Stimulated activated CD4-positive, alpha-beta T cell treated with anti-CD3 and anti-CD28 coated beads, Interleukin-2, amount 100 ng/mL, for 24 hours (primary cell): ENCODE measurements at regions not wholly inside any gene's neighbourhood (a gene's known extent, or its start where the extent isn't known, plus 50 kb on each side); places are given as distances from the start of the nearest gene placed in this dataset.

Experiments
- DNase-seq, 2 donors: peaks; one replicate each; pipeline ENCODE4 v3.0.0-alpha.2; 2020

DNA sequence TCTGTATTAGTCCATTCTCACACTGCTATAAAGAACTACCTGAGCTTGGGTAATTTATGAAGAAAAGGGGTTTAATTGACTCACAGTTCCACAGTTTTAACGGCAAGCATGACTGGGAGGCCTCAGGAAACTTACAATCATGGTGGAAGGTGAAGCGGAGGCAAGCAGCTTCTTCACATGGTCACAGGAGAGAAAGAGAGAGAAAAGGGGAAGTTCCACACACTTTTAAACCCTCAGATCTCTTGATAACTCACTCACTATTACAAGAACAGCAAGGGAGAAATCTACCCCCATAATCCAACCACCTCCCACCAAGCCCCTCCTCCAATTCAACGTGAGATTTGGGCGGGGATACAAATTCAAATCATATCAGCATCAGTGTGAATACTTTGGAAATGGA, 133.4 kb upstream of the SLC30A5 start:
- DNase-seq, result no peak

DNA sequence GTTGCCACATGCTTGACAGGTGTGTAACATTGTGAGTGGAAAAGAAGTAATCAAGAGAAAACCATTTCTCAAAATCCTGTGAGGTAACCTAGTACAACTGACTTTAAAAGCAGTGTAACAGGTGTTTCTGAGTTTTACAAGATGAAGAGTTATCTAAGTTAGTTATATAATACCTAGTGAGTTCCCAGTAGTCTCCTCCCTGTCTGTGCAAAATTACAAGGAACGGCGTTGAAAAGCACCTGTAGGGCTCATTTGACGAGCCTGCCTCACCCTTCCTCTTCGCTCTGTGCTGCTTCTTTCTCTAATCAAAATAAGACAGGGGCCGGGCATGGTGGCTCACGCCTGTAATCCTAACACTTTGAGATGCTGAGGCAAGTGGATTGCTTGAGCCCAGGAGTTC, 132.9 kb upstream of the SLC30A5 start:
- DNase-seq, result no peak

DNA sequence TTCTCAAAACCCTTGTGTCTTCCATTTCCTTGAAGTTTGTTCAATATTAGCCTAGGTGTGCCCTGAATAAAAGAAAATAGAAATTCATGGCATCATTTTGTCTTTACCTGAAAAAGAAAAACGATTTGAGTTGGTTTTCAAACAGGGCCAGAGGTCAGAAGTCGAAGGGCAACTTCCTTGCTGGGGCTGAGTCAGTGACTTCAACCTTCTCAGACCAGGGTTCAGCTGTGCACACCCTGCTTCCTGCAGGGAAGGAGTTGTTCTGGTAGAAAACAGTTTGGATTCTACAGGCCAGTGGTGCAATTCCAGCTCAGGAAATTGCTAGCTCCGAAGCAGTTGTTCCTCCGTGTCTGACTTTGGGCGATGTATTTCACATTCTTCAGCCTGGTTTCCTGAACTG, 132.1 kb upstream of the SLC30A5 start:
- DNase-seq, result no peak

DNA sequence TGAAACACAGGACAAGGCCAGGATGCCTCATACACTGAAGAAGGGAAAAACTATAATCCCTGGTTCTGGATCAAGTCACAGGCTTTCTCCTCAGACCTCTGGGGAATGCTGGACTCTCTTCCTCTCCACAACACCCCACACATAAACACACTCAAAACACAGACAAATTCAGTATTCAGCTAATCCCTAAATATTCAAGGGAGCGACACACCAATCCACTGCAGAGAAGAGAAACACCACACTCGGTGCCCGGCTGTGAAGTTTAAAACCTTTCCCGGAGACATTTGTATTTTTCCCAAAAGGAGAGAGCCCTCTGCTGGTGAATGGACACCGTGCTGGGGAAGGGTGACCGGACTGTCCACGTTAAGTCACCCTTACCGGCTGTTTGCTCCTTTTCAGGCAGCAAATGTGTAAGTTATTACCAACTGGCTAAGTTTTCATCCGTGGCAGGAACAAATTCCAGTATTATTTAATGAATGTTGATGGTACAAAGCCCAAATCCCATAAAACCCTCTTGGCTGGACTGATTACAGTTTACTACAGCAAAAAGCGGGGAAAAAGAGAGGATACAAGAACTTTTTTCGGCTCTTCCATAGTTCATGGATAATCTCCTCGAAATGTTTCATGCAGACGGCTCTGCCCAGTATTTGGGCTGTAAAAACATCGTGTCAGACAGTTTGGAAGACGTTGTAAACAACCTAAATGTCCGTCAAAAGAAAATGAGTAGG, 130.9 kb upstream of the SLC30A5 start:
- DNase-seq, result peak in 1 of 2 donors; percentile 18

DNA sequence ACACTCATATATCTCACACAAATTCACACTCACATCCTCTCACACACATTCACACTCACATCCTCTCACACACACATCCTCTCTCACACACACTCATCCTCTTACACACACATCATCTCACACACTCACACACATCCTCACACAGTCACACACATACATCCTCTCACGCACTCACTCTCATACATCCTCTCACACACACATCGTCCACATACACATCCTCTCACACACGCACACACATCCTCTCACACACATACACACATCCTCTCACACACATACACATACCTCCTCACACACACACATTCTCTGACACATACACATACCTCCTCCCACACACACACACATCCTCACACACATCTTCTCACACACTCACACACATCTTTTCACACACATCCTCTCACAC, 129.1 kb upstream of the SLC30A5 start:
- DNase-seq, result no peak

DNA sequence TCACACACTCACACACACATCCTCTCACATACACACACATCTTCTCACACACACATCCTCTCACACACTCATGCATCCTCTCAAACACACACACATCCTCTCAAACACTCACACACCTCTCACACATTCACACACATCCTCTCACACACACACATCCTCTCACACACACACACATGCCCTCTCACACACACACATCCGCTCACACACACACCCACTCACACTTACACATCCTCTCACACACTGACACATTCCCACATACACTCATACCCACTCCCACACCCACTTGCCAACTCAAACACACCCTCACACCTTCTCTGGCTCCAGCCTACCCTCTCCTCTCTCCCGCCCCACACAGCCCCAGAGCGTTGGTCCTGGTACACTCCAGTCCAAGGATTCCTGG, 127.9 kb upstream of the SLC30A5 start:
- DNase-seq, result no peak

DNA sequence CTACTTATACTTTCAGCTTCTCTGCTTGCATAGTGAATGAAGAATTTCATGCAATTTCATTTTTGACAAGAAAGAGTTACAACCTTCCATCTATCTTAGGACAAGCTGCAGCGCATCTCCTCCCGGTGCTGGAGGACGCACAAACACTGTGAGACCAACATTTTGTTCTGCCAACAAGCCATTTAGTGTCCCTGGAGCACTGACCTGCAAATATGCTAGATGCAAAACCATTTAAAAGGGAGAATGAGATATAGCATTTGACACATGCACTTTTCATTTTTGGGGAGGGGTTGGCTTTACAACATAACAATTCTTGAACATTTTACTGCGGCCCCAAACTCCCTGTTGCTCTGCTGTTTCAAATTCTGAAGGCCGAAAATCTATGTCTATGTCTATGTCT, 127.2 kb upstream of the SLC30A5 start:
- no peak for DNase-seq

DNA sequence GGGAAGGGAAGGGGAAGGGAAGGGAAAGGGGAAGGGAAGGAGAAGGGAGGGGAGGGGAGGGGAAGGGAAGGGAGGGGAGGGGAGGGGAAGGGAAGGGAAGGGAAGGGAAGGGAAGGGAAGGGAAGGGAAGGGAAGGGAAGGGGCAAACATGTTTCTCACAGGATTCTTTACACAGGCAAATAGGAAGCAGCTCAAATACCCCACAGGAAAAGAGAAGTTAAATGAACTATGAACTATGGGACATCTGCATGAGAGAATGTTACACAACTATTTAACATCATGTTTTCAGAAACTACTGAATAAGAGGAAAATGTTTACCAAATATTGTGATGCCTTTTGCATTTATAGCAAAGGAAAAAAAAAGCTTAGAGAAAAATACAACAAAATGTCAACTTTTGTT, 125.4 kb upstream of the SLC30A5 start:
- DNase-seq, result no peak

DNA sequence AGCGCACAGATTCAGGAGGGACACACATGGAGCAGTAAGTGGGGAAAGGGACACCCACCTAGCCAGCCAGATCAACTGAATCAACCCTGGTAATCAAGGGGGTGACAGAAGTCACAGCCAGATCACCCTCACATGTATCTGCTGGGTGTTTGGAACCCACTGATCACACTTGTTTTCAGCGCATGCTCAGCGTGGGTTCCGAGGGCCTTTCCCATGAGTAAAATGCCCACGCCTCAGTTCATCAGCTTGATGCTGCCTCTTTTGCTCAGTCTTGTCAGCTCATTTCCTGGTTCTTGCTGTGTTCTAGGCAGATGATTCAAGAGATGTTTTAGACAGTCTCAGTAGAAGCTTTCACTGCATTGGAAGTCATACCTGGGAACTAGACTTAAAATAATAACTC, 123.2 kb upstream of the SLC30A5 start:
- DNase-seq, result no peak

DNA sequence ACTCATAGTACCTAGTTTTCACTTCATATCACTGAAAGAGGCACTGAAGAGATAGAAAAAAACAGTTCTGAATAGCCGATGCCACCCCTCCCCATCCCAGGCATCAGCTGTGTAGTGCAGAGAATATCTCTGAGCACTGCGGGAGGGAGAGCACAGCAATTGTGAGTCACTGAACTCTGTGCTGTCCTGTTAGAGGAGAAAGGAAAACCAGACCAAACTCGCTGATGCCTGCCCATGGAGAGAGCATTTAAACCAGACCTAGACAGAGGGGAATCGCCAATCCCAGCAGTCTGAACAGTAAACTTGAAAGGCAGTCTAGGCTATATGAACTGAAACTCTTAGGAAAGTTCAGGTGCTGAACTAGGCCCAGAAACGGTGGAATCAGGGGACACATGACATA, 120.1 kb upstream of the SLC30A5 start:
- DNase-seq, result no peak

DNA sequence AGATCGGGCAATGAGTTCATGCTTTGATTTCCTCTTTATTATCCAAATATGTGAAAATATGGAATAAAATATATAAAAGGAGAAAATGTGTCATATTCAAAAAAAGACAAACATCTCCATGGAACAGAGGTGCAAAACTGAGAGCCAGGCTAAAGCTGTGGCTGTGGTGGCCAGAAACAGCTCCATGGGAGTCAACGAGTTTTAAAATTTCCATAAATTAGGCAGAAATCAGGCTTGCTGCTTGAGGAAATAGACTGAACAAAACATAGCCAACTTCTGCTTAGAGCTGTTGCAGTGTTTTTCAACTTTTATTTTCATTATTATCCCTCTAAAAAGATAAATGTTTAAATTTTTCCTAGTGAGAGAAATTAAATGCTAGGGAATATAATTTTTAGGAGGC, 110.8 kb upstream of the SLC30A5 start:
- DNase-seq, result no peak

DNA sequence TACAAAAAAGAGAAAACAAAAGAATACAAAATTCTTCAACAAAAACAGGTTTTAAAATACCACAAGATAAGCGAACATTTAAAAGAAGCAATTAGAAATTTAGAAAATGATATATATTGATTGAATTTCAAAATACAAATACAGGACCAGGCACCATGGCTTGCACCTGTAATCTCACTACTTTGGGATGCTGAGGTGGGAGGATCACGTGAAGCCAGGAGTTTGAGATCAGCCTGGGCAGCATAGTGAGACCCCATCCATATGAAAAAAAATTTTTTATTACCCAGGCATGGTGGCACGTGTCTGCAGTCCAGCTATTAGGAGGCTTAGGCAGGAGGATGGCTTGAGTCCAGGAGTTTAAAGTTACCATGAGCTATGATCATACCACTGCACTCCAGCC, 109.9 kb upstream of the SLC30A5 start:
- DNase-seq, result no peak

DNA sequence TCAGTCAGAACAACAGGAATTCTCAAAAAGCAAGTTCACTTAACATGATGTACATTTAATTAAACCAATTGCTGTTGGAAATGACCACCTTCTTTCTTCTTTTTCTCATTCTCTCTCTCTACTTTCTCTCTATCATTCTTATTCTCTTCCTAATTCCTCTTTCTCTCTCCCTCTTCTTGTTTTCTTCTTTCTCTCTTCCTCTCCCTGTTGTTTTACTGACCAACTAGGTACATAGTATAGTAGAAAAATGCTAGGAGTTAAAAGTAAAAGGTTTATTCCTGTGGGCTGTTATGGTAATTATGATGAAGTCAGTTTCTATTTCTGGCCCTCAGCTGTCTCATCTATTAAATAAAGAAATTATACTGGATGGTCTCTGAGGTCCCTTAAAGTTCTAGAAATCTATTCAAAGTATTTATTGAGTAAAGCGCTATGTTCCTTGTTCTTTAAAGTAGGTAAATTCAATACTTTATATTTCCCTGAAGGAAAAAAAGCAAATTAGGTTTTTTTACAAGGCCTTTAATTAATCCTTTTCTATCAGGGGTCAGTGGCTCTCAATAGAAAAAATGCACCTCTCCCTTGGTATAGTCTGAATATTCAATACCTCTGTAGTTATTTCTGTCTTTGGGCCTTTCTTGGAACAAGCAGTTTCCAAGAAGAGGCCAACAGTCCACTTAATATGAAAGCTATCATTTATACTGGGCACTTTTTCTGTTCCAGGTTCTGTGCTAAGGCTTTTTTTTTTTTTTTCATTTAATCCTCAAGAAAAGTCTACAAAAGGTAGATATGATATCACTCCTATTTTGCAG, 102.3 kb upstream of the SLC30A5 start:
- DNase-seq, result no peak

DNA sequence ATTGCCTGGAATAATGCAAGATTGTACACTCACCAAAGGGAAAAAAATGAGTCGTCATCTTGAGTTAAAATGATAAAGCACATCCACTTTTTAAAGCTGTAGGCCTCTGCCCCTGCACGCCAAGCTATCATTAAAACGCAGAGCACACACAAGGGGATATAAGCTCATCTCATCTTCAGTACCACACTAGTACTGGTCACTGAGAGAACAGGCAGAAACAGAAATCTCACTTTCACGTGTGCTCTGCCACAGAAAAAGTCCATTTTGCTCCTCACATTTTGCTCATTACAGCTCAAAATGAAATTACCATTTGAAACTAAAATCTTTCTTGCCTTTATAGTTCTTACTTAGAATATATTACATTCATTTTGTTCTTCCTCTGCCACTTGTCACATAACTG, 99.2 kb upstream of the SLC30A5 start:
- no peak for DNase-seq

DNA sequence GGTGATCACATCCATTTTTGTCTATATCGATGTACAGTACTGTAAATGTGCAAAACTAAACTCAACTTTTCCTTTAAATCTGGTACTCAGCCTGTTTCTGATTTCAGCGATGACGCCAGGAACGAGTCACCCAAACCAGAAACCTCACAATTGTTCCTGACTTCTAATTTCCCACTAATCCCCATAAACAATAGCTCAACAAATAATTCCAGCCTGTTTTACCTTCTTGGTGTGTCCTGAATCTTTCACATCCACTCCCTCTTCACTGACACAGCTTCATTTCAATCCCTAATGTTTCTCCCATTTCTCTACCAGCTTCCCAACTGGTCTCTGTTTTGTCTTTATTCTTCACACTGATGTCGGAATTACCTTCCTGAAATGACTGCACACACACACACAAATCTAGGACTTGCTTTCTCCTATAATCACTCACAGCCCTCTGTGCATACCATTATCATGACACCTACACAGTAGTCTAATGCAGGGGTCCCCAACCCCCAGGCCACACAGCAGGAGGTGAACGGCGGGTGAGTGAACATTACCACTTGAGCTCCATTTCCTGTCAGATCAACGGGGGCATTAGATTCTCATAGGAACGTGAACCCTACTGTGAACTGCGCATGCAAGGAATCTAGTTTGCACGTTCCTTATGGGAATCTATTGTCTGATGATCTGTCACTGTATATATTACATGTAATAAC, 97.8 kb upstream of the SLC30A5 start:
- DNase-seq, result no peak

DNA sequence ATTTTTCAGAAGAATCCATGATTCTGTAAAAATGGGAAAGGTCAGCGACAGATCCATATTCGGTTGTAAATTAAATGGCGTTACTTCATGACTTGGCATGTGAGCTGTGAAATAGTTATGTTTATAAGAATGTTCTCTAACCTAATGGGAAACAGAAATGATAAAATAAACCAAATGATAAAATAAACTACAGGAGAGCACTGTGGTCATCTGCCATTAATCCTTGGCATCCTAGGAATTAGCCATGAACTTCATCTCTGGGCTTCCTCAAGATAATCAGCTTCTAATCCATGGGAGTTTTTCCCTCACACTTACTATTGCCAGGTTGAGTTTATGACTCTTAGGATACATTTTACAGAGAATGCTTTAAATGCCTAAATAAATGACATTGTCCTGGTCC, 94.6 kb upstream of the SLC30A5 start:
- DNase-seq, result no peak

DNA sequence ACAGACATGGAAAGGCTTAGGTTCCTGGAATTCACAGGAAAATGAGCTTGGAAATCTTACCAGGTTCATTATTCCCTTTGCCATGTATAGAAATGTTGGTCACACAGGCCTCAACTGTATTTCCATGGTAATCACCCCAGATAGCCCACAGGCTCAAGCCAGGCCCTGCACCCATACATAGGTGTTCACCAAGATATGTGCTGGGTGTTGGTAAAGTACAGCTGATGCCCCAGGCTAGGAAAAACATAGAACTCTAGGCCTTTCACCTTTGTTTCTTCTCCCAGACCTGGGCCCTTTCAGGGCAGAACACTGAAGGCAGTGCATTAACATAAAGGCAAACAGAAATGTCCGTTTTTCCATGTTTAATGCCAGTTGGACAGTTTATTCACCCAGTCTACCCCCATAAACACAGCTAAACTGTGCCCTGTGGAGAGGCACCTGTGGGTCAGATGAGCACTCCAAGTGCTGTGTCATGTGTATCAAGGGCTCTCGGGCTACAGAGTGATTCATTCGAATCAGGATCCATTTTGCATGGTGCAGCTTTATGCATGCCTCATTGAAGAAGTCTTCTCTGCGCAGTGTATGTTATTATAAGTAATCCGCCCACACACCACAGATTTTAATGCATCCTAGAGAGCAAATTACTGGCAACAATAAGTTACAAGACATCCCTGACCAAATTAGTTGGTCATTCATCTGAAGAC, 93.4 kb upstream of the SLC30A5 start:
- no peak for DNase-seq

DNA sequence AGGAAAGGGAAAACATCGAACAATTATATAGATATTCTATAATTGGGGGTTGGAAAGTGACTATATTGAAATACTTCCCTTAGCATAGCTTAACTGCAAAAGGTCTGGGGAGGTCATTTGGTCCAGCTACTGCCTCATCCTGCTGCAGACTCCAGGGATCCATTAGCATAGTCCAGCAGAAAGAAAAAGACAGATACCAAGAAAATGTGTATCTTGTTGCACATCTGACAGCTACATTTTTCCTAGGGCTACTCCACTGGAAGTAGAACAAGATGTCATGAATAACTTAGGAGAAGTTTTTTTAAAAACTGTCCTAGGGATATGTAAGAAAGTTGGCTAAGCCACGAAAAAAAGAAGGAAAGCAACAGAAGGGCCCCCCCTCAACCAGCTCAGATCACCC, 92.9 kb upstream of the SLC30A5 start:
- no peak for DNase-seq

DNA sequence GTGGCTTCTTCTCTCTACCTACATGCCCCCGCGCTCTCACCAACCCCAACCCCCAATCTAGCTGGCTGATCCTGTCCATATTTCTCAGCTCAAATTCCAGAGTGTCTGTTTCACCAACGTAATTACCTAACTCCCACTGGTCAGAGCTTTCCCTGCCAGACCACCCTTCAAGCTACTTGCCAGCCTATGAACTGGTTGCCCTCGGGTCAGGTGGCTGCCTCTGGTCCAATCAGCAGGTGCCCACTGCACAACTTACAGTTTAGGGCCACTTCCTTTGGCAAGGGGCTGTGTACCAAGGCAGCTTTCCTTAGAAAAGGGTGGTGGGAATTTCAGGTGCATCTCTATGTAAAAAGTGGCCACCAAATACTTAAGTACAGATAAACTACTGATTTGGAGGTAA, 92.2 kb upstream of the SLC30A5 start:
- DNase-seq, result no peak

DNA sequence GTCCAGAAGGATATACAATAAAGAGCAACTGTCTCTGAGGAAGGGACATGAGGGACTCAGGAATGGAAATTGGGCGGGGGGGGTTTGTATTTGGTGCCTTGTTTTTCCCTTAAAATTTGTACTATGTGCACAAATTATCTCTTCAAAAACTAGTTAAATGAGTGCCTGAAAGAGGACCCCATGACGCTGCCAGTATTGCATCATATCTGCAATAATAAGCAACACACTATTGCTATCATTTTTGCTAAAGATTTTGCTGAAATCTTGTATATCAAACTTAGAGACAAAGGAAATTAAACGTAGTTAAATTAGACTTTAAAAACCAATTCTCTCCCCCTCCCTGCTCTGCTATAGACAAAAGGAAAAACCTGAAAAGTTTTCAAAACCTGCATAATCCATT, 89.7 kb upstream of the SLC30A5 start:
- no peak for DNase-seq

DNA sequence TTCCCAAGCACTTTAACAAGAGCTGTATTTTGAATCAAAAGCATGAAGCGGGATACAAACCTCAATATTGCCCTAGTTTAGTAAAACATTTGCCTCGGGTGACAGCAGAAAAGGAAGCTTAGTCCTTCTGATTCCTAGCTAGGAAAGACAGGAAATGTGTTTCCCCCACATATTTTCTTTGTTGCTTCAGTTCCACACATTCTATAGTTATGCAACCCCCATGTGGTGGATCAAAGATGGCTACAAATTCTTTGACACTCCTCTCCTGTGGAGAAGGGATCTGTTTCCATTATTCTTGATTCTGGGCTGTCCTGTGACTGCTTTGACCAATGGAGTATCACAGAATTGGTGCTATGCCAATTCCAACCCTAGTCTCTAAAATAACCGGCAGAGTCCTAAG, 89.1 kb upstream of the SLC30A5 start:
- no peak for DNase-seq

DNA sequence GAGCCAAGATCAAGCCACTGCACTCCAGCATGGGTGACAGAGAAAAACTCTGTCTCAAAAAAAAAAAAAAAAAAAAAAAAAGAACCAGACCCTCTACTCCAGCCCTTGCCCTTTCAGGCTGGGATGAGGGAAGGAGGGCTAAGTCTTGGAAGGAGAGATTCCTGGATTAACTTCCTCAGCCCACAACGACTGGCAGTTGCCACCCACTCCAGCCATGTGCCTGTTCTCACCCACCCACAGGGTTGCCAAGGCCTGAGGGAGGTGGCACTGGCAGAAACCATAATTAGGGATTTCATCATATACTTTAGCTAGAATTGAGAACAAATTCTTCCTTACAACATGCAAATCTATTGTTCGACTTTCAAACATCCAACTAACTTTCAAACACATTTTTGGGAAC, 87.8 kb upstream of the SLC30A5 start:
- DNase-seq, result no peak

DNA sequence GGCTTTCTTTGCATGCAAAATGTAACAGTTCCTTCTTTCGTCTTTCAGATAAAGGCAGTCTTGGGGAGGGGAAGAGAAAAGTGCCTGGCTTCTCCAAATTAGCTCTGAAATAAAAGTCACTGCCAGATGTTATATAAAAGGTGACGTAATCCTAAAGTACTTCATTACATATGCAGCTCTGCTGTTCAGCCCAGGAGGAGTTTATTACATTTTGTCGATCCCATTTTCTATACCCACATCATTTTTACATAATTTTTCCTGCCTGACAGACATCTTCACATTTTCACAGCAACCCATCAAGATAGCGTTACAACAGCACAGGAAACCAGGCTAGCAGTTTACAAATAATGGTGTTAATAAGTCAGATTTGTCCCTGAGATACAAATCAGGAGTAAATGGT, 86.7 kb upstream of the SLC30A5 start:
- no peak for DNase-seq
